ENCODE measurements at regions not wholly inside any gene's neighbourhood (a gene's known extent, or its start where the extent isn't known, plus 50 kb on each side); places are given as distances from the start of the nearest gene placed in this dataset.

- no peak overlapping the region for H3K27ac ChIP-seq
- TF ChIP-seq CTCF (conservative IDR thresholded peaks at IDR 0.05): no peak
Observed at GRCh38 chr12:70180130-70180529, 63.1 kb upstream of the CNOT2 start.

- TF ChIP-seq CTCF (conservative IDR thresholded peaks at IDR 0.05): no peak
- no peak overlapping the region for H3K27ac ChIP-seq
Observed at GRCh38 chr12:70185301-70185700, 57.9 kb upstream of the CNOT2 start.

- TF ChIP-seq CTCF (conservative IDR thresholded peaks at IDR 0.05): no peak
- H3K27ac ChIP-seq: no peak overlapping the region
Observed at GRCh38 chr12:70186436-70186835, 56.8 kb upstream of the CNOT2 start.

- no peak for TF ChIP-seq CTCF (conservative IDR thresholded peaks at IDR 0.05)
- no peak overlapping the region for H3K27ac ChIP-seq
Observed at GRCh38 chr12:70190262-70191010, 52.8 kb upstream of the CNOT2 start.
